BLaER1 treated with 17β-estradiol and CSF1 and Interleukin-3, amounts not matched to agents 10 nM and 100 nM (cell line): ENCODE measurements at regions not wholly inside any gene's neighbourhood (a gene's known extent, or its start where the extent isn't known, plus 50 kb on each side); places are given as distances from the start of the nearest gene placed in this dataset.

Source experiments
- H3K27ac ChIP-seq, 11 experiments: shearing (Covaris generic); formaldehyde crosslinking; 2 replicates each; pipeline ENCODE4 v1.8.1; 2022
- H3K27me3 ChIP-seq, 11 experiments: shearing (Covaris generic); formaldehyde crosslinking; 2 replicates each; pipeline ENCODE4 v1.8.1; 2022
- H3K36me3 ChIP-seq, 11 experiments: shearing (Covaris generic); formaldehyde crosslinking; 2 replicates each; pipeline ENCODE4 v1.8.1; 2022
- H3K4me1 ChIP-seq, 10 experiments: shearing (Covaris generic); formaldehyde crosslinking; 2 replicates each; pipeline ENCODE4 v1.8.1; 2022
- H3K4me2 ChIP-seq, 11 experiments: shearing (Covaris generic); formaldehyde crosslinking; 2 replicates each; pipeline ENCODE4 v1.8.1; 2022
- H3K4me3 ChIP-seq, 10 experiments: shearing (Covaris generic); formaldehyde crosslinking; 2 replicates each; pipeline ENCODE4 v1.8.1; 2022
- H3K9ac ChIP-seq, 11 experiments: shearing (Covaris generic); formaldehyde crosslinking; 2 replicates each; pipeline ENCODE4 v1.8.1; 2022
- H3K9me3 ChIP-seq, 11 experiments: shearing (Covaris generic); formaldehyde crosslinking; replicated peaks in 1 of 11; 2 replicates each; pipeline ENCODE4 v1.8.1; 2022
- H4K20me1 ChIP-seq, 11 experiments: shearing (Covaris generic); formaldehyde crosslinking; 2 replicates each; pipeline ENCODE4 v1.8.1; 2022
- Cebpa-rat ChIP-seq, 11 experiments: shearing (Covaris generic); IDR thresholded peaks; 2 replicates each; pipeline ENCODE4 v1.8.1; 2022

GRCh38 chr5:167552356-167552755 is 739.1 kb upstream of the WWC1 start:
- Histone ChIP-seq H3K4me1 (peaks cover 0 to 13% (median 0%) of the 10 kb centered on the region in 10 experiments; a peak in 5 of 20 replicates), H3K9me3 (peaks cover 0 to 16% (median 0%) of the 10 kb centered on the region in 11 experiments; a peak in 6 of 22 replicates), H3K9ac (no peak overlapping the region), H3K36me3 (no peaks in the 10 kb centered on the region), H3K4me2 (no peak overlapping the region), H4K20me1 (no peaks in the 10 kb centered on the region), H3K27ac (no peak overlapping the region), H3K4me3 (no peak overlapping the region), H3K27me3 (no peaks in the 10 kb centered on the region)
- no peak for TF ChIP-seq Cebpa-rat (IDR thresholded peaks at IDR 0.05)

- no peak overlapping the region for H3K4me3 ChIP-seq
- no peaks in the 10 kb centered on the region for H3K36me3 ChIP-seq
- H4K20me1 ChIP-seq = no peaks in the 10 kb centered on the region
- peaks cover 0 to 16% (median 0%) of the 10 kb centered on the region in 10 experiments; a peak in 5 of 20 replicates for H3K4me1 ChIP-seq
- no peak overlapping the region for H3K27ac ChIP-seq
- TF ChIP-seq Cebpa-rat (IDR thresholded peaks at IDR 0.05) = no peak
- H3K27me3 ChIP-seq = no peaks in the 10 kb centered on the region
- H3K9ac ChIP-seq = no peak overlapping the region
- no peak overlapping the region for H3K4me2 ChIP-seq
- H3K9me3 ChIP-seq = peaks cover 0 to 24% (median 3%) of the 10 kb centered on the region in 11 experiments; a peak in 9 of 22 replicates
Measured at GRCh38 chr5:167553511-167553910, 737.9 kb upstream of the WWC1 start.

GRCh38 chr5:167554564-167555290 is 736.7 kb upstream of the WWC1 start:
- Histone ChIP-seq H3K36me3 (no peaks in the 10 kb centered on the region), H3K9ac (no peak overlapping the region), H3K27me3 (no peaks in the 10 kb centered on the region), H3K4me2 (peak overlapping the region in 2 of 11 experiments; percentile 17 to 31; a peak in 1 of 22 replicates), H3K4me3 (no peak overlapping the region), H3K27ac (no peak overlapping the region), H4K20me1 (no peaks in the 10 kb centered on the region), H3K9me3 (peaks cover 0 to 28% (median 8%) of the 10 kb centered on the region in 11 experiments; a peak in 11 of 22 replicates), H3K4me1 (peaks cover 0 to 16% (median 0%) of the 10 kb centered on the region in 10 experiments; a peak in 5 of 20 replicates)
- no peak for TF ChIP-seq Cebpa-rat (IDR thresholded peaks at IDR 0.05)

GRCh38 chr5:167555565-167556166 is 735.8 kb upstream of the WWC1 start:
- Histone ChIP-seq H3K4me2 (peak overlapping the region in 3 of 11 experiments; percentile 13 to 31 (median 17); a peak in 2 of 22 replicates), H3K27me3 (no peaks in the 10 kb centered on the region), H3K4me1 (peaks cover 0 to 16% (median 0%) of the 10 kb centered on the region in 10 experiments; a peak in 5 of 20 replicates), H3K36me3 (no peaks in the 10 kb centered on the region), H3K27ac (no peak overlapping the region), H3K4me3 (no peak overlapping the region), H3K9ac (no peak overlapping the region), H4K20me1 (no peaks in the 10 kb centered on the region), H3K9me3 (peaks cover 0 to 28% (median 8%) of the 10 kb centered on the region in 11 experiments; a peak in 12 of 22 replicates)
- TF ChIP-seq Cebpa-rat (IDR thresholded peaks at IDR 0.05) = no peak

- H3K36me3 ChIP-seq = no peaks in the 10 kb centered on the region
- peaks cover 0 to 22% (median 0%) of the 10 kb centered on the region in 10 experiments; a peak in 5 of 20 replicates for H3K4me1 ChIP-seq
- no peaks in the 10 kb centered on the region for H4K20me1 ChIP-seq
- no peak overlapping the region for H3K27ac ChIP-seq
- H3K9ac ChIP-seq = no peak overlapping the region
- no peak overlapping the region for H3K4me3 ChIP-seq
- H3K4me2 ChIP-seq = no peak overlapping the region
- peaks cover 0 to 36% (median 8%) of the 10 kb centered on the region in 11 experiments; a peak in 12 of 22 replicates for H3K9me3 ChIP-seq
- no peaks in the 10 kb centered on the region for H3K27me3 ChIP-seq
- TF ChIP-seq Cebpa-rat (IDR thresholded peaks at IDR 0.05) = no peak
Measured at GRCh38 chr5:167557359-167557758, 734.1 kb upstream of the WWC1 start.

- H3K27me3 ChIP-seq = no peaks in the 10 kb centered on the region
- peaks cover 0 to 9% (median 0%) of the 10 kb centered on the region in 10 experiments; a peak in 3 of 20 replicates for H3K4me1 ChIP-seq
- no peaks in the 10 kb centered on the region for H4K20me1 ChIP-seq
- peaks cover 0 to 39% (median 8%) of the 10 kb centered on the region in 11 experiments; a peak in 10 of 22 replicates for H3K9me3 ChIP-seq
- no peak overlapping the region for H3K27ac ChIP-seq
- TF ChIP-seq Cebpa-rat (IDR thresholded peaks at IDR 0.05) = no peak
- no peak overlapping the region for H3K4me2 ChIP-seq
- H3K36me3 ChIP-seq = no peaks in the 10 kb centered on the region
- no peak overlapping the region for H3K9ac ChIP-seq
- H3K4me3 ChIP-seq = no peak overlapping the region
Measured at GRCh38 chr5:167561796-167562195, 729.6 kb upstream of the WWC1 start.

GRCh38 chr5:167564275-167564674 is 727.2 kb upstream of the WWC1 start:
- no peak overlapping the region for H3K9ac ChIP-seq
- no peak overlapping the region for H3K4me2 ChIP-seq
- no peak for TF ChIP-seq Cebpa-rat (IDR thresholded peaks at IDR 0.05)
- H3K27me3 ChIP-seq = no peaks in the 10 kb centered on the region
- peaks cover 0 to 6% (median 0%) of the 10 kb centered on the region in 10 experiments; a peak in 1 of 20 replicates for H3K4me1 ChIP-seq
- H3K27ac ChIP-seq = no peak overlapping the region
- H3K4me3 ChIP-seq = no peak overlapping the region
- no peaks in the 10 kb centered on the region for H3K36me3 ChIP-seq
- no peaks in the 10 kb centered on the region for H4K20me1 ChIP-seq
- peaks cover 0 to 27% (median 0%) of the 10 kb centered on the region in 11 experiments; a peak in 7 of 22 replicates for H3K9me3 ChIP-seq

GRCh38 chr5:167565189-167565954 is 726.1 kb upstream of the WWC1 start:
- H3K4me2 ChIP-seq = no peak overlapping the region
- H3K36me3 ChIP-seq = no peaks in the 10 kb centered on the region
- H3K27me3 ChIP-seq = no peaks in the 10 kb centered on the region
- H3K27ac ChIP-seq = no peak overlapping the region
- no peak for TF ChIP-seq Cebpa-rat (IDR thresholded peaks at IDR 0.05)
- H3K4me1 ChIP-seq = peaks cover 0 to 6% (median 0%) of the 10 kb centered on the region in 10 experiments; a peak in 1 of 20 replicates
- no peaks in the 10 kb centered on the region for H4K20me1 ChIP-seq
- H3K4me3 ChIP-seq = no peak overlapping the region
- peaks cover 0 to 27% (median 0%) of the 10 kb centered on the region in 11 experiments; a peak in 7 of 22 replicates for H3K9me3 ChIP-seq
- no peak overlapping the region for H3K9ac ChIP-seq

- Histone ChIP-seq H3K9me3 (no peaks in the 10 kb centered on the region), H3K27me3 (peaks cover 19 to 31% (median 27%) of the 10 kb centered on the region in 11 experiments), H3K9ac (no peak overlapping the region), H4K20me1 (no peaks in the 10 kb centered on the region), H3K4me3 (no peak overlapping the region), H3K36me3 (no peaks in the 10 kb centered on the region), H3K4me2 (no peak overlapping the region; a peak in 2 of 22 replicates), H3K27ac (no peak overlapping the region), H3K4me1 (peaks cover 15 to 37% (median 28%) of the 10 kb centered on the region in 10 experiments; a peak in 19 of 20 replicates)
- no peak for TF ChIP-seq Cebpa-rat (IDR thresholded peaks at IDR 0.05)
Measured at GRCh38 chr5:167570431-167570830, 721.0 kb upstream of the WWC1 start.
